Stimulated activated CD8-positive, alpha-beta memory T cell treated with anti-CD3 and anti-CD28 coated beads, Interleukin-4, amount 100 ng/mL, for 48 hours (primary cell): ENCODE measurements at regions not wholly inside any gene's neighbourhood (a gene's known extent, or its start where the extent isn't known, plus 50 kb on each side); places are given as distances from the start of the nearest gene placed in this dataset.

ENCODE experiments used
- DNase-seq: peaks from one replicate; pipeline ENCODE4 v3.0.0-alpha.2; 2020

GRCh38 chr22:49359076-49359475 lies 468.6 kb downstream of the BRD1 start:
- no peak for DNase-seq

DNA sequence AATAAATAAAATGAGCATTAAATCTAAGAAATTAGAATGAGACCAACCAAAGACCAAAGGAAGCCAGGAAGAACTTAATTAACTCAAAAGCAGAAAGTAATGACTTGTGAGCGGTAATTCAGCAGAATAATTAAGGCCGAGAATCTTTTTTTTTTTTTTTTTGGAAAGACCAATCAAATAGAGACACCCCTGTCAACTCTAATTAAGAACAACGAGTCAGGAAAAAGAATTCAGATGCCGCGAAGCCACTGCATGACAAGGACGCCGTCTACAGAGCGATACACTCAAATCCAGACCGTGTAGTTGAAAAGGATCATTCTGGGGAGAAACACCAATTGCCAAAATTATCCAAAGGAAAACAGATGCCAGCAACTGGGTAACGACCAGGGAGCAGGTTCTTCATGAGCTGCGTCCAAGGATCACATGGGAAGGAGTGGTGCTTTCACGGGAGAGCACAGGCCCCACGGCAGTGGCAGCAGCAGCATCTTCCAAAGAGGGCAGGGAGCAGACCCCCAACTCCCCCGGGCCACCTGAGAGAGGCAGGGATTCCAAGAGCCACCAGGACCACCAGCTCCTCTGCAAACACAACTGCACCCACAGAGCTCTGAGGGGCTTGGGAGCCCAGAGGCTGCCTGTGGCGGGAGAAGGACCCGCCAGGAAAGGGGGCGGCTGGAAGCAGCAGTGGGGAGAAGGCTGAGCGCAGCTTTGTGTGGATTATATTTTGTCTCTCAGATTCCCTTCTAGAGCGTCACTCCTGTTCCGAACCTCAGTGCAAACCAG lies 469.8 kb downstream of the BRD1 start:
- DNase-seq, result no peak

GRCh38 chr22:49356428-49356827 lies 471.2 kb downstream of the BRD1 start:
- DNase-seq, result no peak

GRCh38 chr22:49355211-49355920 lies 472.3 kb downstream of the BRD1 start:
- DNase-seq, result no peak

DNA sequence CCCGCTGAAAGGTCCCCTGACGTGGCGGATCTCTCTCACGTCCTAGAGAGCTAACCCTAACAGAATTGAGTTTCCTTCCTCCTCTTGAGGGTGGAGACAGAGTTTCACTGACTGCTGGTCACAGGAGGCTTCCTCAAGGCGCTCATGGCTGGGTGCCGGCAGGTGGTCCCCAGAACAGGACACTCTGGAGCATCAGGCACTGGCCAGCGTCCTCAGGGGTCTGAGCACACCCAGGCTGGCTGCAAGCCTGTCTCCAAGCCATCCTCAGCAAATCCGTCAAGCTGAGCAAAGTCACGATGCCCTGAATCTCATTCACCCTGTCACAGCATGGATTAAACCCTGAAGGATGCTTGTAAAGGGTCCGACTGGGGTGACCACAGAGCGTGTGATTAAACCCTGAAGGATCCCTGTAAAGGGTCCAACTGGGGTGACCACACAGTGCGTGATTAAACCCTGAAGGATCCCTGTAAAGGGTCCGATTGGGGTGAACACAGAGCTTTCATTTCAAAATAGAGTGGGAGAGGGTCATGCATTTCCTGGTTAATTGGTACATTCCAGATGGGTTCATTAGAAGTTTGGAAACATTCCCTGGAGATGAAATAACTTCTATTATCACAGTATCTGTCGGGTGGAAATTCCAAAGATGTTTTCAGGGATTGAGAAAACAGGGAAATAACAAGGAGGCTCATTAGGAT lies 473.0 kb downstream of the BRD1 start:
- DNase-seq, result no peak

DNA sequence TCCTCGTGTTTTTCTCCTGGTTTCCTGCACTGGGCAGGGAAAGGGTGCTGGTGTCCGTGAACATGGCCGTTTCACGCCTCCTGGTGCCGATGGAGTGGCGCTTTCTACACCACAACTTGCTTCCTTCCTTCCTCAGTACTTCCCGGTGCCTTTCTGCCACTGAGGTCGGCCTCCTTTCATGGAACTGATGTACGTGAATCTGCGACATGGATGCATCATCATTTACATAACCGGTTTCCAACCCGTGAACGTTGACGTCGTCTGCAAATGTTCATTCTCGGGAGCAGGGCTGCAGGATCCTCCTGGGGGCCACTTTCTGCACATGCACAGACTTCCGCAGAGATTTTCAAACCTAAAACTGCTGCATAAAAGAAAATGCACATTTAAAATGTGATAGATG lies 474.4 kb downstream of the BRD1 start:
- no peak for DNase-seq

DNA sequence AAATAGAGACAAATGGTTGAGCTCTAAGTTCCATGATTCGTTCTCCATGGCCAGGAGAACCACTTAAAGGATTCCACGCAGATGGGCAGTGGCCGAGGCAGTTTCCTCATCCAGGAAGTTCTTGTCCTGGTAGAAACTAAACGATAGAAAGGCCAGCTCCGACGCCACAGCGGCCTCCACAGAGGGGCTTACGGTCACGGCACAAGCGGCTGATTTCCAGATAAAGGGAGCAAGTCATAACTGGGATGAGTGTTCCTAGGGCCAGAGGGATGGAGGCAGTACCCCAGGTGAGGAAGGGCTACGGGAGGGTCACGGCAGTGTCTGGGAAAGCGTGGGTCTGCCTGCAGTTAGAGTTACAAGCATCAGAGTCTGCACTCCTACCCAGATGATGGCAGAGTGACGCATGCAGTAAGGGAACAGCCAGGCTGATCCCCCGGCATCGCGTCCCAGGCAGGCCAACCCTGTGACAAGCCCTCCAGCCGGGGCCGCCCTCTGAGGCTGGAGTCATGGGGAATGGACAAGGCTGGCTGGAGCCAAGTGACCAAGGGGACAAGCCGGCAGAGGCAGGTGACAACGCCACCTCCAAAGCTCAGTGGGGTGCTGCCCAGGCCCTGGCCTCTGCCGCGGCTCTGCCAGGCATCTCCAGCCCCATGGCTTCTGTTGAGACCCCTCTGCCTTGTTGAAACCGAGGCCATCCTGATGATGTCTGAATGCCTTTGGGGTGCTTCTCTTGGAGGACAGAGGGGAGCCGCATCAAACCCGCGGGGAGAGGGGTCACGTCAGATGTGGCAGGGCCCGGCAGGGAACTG lies 475.1 kb downstream of the BRD1 start:
- no peak for DNase-seq

DNA sequence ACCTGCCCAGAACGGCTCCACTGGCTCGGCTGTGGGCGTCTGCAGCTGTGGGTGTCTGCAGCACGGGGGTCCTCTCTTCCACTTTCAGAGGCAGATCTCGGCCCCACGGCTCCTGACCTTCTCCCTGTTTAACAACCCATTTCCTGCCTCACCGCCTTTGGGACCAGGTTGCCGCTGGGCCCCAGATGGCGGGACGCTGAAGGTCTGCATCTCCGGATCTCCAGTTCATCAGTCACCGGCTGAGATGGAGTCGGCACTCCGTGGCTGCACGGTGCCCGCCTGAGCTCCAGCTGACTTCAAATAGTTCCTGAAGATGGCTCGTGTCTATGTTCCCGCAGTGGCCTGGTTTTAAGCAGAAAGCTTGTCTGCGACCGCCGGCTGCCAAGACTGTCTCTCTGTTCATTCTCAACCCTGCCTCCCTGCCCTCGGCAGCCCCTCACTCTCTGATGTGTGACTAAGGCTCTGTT lies 475.9 kb downstream of the BRD1 start:
- DNase-seq, result no peak

- DNase-seq, result no peak
Measured at GRCh38 chr22:49350441-49351121, 477.1 kb downstream of the BRD1 start.

- no peak for DNase-seq
Measured at GRCh38 chr22:49349841-49350381, 477.8 kb downstream of the BRD1 start.

DNA sequence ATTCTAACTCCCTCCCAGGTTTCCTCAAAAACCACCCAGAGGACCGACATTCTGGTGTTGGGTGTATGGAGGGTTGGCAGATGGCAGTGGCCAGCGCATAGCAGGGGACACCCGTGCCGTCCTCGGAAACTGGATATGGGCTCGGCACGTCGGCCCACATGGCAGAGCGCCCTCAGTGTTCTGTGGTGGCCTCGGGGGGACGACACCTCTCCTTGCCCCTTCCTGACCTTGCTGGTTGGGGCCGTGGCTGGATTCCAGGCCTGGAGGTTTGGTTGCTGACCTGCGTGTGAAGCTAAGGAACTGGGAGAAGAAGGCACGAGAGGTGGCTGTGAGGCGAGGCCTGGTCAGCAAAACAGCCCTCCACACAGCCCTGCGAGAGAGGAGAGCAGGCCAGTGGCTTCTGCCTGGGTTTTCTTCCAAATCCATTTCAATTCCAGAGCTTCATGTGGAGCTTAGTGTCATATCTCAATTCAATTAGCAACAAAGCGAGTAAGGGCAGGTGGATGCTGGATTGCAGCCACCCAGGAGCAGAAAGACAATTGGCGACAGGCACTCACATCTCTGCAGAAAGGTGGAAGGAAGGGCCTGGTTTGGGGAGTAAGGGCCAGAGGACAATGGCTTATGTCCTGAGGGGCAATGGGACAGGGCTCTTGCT lies 478.4 kb downstream of the BRD1 start:
- no peak for DNase-seq

GRCh38 chr22:49348631-49349030 lies 479.0 kb downstream of the BRD1 start:
- DNase-seq, result no peak

DNA sequence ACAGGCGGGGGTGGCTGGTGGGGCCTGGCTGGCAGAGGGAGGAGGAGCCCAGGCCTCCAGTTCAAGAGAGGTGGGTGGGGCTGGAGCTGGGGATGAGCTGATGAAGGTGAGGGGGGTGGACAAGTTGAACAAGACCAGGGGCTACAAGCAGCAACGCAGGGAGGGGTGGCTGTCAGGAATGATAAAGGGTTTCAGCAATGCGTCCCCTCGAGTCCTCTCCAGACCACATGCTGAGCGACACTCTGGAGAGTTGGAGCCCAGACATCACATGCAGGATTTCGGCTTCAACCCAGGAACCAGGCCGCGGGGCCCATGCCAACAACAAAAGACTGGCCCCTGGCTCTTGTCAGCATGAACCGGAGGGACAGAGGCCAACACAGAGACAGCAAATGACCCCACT lies 480.3 kb downstream of the BRD1 start:
- DNase-seq, result no peak

- no peak for DNase-seq
Measured at GRCh38 chr22:49345896-49346295, 481.8 kb downstream of the BRD1 start.

GRCh38 chr22:49344656-49345055 lies 483.0 kb downstream of the BRD1 start:
- no peak for DNase-seq

DNA sequence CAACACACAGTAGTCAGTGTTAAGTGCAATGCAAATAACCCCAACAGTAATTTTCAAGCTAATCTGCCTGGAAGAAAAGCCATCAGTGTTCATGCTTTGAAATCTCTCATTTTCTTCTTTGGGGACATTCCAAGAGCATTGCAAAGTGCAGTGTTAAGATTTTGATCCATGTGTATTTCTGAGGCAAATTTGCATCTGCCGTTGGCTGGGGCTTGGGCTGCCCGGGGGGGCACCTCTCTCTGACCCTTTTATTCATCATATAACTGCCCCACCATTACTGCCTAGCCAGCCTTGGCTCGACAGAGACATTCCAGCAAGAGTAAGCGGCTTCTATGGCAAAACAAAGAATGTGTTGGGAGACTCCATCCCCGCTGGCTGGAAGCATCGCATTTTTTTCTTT lies 483.5 kb downstream of the BRD1 start:
- no peak for DNase-seq

DNA sequence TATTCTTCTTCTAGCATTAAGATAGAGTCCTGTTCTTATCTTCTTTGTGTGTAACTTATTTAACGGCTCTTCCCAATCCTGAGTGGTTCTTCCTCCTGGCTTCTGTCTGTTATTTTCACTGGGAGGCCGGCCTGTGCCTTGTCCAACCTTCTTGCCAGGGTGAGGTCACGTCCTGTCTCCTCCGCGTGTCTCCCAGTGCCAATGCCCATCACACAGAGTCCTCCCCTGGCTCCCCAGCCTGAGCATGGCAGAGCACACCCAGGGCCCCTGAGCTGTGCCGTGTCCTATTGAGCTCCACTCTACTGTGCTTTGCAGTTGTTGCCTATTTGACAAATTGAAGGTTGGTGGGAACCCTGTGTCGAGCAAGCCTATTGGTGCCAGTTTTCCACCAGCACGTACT lies 487.3 kb downstream of the BRD1 start:
- DNase-seq, result peak; percentile 4

GRCh38 chr22:49336483-49336882 lies 491.2 kb downstream of the BRD1 start:
- DNase-seq, result peak; percentile 2

DNA sequence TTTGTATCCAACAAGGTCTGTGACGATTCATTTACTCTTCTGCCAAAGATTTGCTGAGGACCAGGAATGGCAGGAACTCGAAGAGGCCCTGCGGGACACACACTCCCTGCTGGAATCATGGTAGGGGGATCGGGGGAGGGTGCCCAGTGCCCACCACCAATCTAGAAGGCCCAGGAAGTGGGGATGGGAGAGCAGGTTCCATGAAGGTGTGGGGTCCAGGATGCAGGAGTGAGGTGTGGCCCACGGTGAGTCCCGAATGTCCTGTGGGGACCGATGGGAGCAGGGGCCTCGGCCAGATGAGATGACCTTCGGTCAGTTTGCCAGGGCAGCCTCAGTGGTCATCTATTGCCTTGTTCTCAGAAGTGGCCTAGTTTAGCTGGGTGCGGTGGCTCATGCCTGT lies 492.7 kb downstream of the BRD1 start:
- peak; percentile 4 for DNase-seq

- no peak for DNase-seq
Measured at GRCh38 chr22:49334449-49334789, 493.3 kb downstream of the BRD1 start.

GRCh38 chr22:49333206-49333605 lies 494.5 kb downstream of the BRD1 start:
- peak; percentile 6 for DNase-seq

DNA sequence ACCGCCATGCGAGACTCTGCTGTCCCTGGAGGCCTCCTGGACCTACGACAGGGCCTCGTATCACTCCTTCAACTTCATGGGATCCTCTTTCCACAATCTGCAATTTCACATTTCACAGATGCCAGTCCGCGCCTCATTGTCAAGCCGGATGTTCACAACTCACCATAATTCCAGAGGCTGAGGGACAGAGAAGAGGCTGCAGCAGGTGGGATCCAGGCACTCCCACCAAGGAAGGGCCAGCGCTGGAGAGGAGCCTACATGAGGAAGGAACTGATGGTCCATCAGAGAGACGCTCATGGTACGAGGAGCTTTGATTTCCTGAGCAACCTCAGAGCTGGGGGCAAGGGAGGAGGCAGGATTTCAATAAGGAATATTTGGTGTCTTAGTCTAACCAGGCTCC lies 495.0 kb downstream of the BRD1 start:
- DNase-seq, result peak; percentile 3
